H1 (cell line): ENCODE measurements at regions not wholly inside any gene's neighbourhood (a gene's known extent, or its start where the extent isn't known, plus 50 kb on each side); places are given as distances from the start of the nearest gene placed in this dataset.

Source experiments
- CBX8 ChIP-seq: fragments of 300-800, 300-1000 bp; sonication (generic); IDR thresholded peaks from 2 replicates; pipeline ENCODE4 v1.7.1; 2016; ENCODE audit warnings: low read depth, low read length, borderline replicate concordance
- EGR1 ChIP-seq: IDR thresholded peaks from 2 replicates; pipeline ENCODE4 v1.6.1; 2011; ENCODE audit warnings: low read depth, low read length, borderline replicate concordance
- GTF2F1 ChIP-seq: IDR thresholded peaks from 2 replicates; pipeline ENCODE4 v1.6.1; 2012; ENCODE audit warnings: low read depth, low read length, improper control_type of control experiment, borderline replicate concordance
- PHF8 ChIP-seq: fragments of 200-600 bp; sonication (generic); conservative IDR thresholded peaks from 2 replicates; pipeline ENCODE4 v1.7.1; 2012; ENCODE audit warnings: low read depth, mild to moderate bottlenecking, inconsistent platforms, low read length, moderate library complexity
- RNF2 ChIP-seq: fragments of 200-900, 300-1000 bp; sonication (generic); IDR thresholded peaks from 2 replicates; pipeline ENCODE4 v1.7.1; 2016; ENCODE audit warnings: borderline replicate concordance, low read depth, mild to moderate bottlenecking, antibody characterized with exemption, low read length; ENCODE audit not compliant: poor library complexity, severe bottlenecking; ENCODE audit errors: missing control alignments
- SIRT6 ChIP-seq: IDR thresholded peaks from one replicate; pipeline ENCODE4 v1.7.1; 2012; ENCODE audit warnings: low read length, inconsistent platforms
- SUZ12 ChIP-seq: fragments of 200-600 bp; sonication (generic); IDR thresholded peaks from 2 replicates; pipeline ENCODE4 v1.6.1; 2012; ENCODE audit warnings: mild to moderate bottlenecking, inconsistent platforms, low read length, moderate library complexity, mixed read lengths
- ZNF274 ChIP-seq: IDR thresholded peaks from 2 replicates; pipeline ENCODE4 v1.7.0; 2012; ENCODE audit warnings: low read length, borderline replicate concordance; ENCODE audit errors: extremely low read depth
- TF ChIP-seq, protein P1 (sequence below): IDR thresholded peaks from 2 replicates; pipeline ENCODE4 v1.6.1; 2012; ENCODE audit warnings: inconsistent platforms

DNA sequence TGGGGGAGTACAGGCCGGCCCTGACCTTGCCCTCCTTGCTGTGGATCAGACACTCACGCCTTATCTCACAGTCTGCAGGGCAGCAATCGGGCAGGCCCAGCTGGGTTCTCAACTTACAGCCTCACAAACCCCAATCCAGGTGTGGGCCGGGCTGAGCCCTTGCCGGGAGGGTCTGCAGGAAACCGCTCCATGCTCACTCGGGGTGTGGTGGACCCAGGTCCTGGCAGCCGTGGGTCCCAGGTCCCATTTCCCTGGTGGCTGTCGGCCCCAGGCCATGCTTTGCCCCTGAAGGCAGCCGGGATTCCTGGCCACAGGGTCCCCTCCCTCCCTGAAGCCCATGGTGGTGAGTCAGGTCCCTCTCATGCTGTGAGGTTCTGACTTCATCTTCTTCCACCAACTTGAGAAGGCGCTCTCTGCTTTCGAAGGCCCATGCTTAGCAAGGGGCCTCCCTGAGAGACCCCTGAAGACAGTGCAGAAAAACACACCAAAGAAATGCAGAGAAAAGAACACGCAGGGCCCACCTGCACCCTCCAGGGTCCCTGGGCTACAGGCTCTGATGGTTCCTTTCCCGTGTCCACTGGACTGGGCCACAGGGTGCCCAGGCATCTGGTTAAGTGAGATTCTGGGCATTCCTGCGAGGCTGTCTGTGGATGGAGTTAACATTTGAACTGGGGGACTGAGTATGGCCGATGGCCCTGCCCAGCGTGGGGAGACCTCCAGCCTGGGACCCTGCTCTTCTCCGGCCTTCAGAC, 588.2 kb downstream of the BRD1 start (continued):
- TF ChIP-seq SIRT6 = no peak
- TF ChIP-seq RNF2 = no peak
- TF ChIP-seq EGR1 = no peak
- no peak for TF ChIP-seq ZNF274
- no peak for TF ChIP-seq SUZ12
- TF ChIP-seq GTF2F1 = no peak
- no peak for TF ChIP-seq CBX8
- no peak for TF ChIP-seq PHF8
- TF ChIP-seq, protein P1, sequence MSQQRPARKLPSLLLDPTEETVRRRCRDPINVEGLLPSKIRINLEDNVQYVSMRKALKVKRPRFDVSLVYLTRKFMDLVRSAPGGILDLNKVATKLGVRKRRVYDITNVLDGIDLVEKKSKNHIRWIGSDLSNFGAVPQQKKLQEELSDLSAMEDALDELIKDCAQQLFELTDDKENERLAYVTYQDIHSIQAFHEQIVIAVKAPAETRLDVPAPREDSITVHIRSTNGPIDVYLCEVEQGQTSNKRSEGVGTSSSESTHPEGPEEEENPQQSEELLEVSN = no peak
